GM12873 (cell line): ENCODE measurements at regions not wholly inside any gene's neighbourhood (a gene's known extent, or its start where the extent isn't known, plus 50 kb on each side); places are given as distances from the start of the nearest gene placed in this dataset.

Experiments used
- CTCF ChIP-seq: IDR thresholded peaks from 2 replicates; pipeline ENCODE4 v1.5.1; 2012; ENCODE audit warnings: low read depth, mild to moderate bottlenecking, moderate library complexity, low read length, control low read depth; ENCODE audit not compliant: insufficient read depth; ENCODE audit errors: missing control alignments

DNA sequence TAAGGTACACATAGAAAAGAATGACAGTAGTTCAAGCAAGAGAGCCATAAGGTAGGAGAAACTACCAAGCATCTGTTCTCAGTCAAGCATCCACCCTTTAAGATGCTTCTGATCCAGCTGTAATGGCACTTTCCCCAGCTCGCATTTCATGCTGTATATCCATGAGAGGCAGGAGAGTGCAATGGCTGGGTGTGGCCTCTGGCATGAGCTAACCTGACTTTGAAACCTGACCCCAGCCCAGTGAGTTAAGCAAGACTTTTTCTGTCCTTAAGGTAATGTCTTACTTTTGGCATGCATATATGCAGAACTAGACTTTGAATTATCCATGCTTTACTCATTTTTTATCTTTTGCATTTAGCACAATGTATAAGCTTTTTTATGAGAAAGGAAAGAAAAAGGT, 79.8 kb upstream of the CNTN5 start:
- no peak for TF ChIP-seq CTCF

- TF ChIP-seq CTCF, result no peak
Observed at GRCh38 chr11:98944461-98944860, 76.3 kb upstream of the CNTN5 start.

- no peak for TF ChIP-seq CTCF
Observed at GRCh38 chr11:98952107-98952506, 68.6 kb upstream of the CNTN5 start.

GRCh38 chr11:98955551-98955950, 65.2 kb upstream of the CNTN5 start:
- no peak for TF ChIP-seq CTCF

DNA sequence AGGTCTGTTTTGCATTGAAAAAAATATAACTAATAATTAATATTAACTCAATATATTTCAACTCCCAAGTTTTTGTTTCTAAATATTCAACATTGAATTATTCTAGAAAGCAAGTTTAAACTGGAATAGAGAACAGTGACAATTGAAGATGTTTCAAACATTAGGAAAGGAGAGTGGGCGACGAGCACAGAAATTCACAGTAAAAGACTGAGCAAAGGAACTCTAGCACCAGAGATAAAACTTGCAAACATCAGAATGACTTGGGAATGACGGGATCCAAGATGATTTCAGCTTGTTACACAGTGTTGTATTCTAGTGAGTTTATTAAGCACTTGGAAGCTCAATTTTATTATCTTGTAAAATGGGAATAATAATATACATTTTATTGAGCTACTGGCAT, 56.6 kb upstream of the CNTN5 start:
- TF ChIP-seq CTCF, result no peak

DNA sequence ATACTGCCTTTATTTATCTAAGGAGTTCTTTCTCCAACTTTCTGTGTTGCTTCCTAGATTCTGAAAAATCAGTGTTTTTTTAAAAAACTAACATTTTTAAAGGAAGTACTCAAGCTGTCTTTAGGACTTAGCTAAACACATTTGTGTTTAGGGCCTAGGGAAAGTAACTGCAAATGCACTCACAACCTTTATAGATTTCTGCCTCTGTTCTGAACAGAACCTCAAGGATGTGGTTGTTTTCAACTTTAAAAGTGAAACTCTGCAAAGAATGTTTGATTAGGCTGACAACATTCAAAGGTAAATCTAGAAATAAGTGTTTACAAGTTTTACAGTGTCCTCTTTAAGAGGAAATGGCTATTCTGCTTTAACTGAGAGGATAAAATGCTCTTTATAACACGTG, 55.4 kb upstream of the CNTN5 start:
- no peak for TF ChIP-seq CTCF

DNA sequence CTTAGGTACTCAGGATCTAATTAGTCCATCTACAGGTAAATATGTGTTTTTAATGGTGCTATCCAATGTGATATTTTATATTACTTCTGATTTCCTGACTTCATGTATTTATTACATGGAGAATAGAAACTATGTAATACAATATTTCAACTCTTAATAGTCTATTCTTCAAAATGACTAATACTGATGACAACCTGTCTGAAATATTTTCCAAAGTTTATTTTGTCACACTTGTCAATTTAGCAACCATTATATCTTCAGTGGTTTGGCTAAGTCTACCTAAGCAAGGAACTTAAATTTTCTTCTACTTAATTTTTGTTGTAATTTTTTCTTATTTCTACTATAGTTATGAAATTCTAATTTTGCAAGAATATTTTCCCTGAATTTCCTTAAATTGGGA, 55.0 kb upstream of the CNTN5 start:
- TF ChIP-seq CTCF, result no peak

DNA sequence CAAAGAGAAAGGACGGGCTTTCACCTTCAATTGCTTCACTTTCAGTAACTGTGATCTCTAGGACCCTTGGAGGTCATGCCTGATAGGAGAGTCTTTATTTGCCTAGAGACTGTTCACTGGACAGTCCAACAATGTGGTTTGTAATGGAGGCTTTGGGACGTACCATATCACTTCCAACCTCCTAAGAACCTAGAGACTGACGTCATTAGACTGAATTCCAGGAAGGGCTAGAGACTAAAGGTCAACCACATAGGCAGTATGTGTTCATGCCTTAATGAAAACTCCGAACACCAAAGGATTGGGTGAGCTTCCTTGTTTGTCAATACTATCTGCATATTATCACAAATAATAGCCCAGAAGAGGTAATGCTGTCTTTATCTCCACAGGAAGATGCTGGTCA, 53.7 kb upstream of the CNTN5 start:
- TF ChIP-seq CTCF, result no peak
